K562 (cell line): ENCODE measurements at regions not wholly inside any gene's neighbourhood (a gene's known extent, or its start where the extent isn't known, plus 50 kb on each side); places are given as distances from the start of the nearest gene placed in this dataset.

Source experiments
- ATAC-seq: fragments of 200-7000 bp; cut with Tn5 transposase; 3 replicates; pipeline ENCODE4 v1.9.1; 2020; ENCODE audit warnings: moderate library complexity
- BruUV-seq: library from RNA; stranded (reverse); fragments of 400-500 nt; replicated peaks from 2 replicates; lab custom pipeline; 2021; lab: Mats Ljungman, UMichigan
- CTCF ChIA-PET: fragments of 300-600 bp; formaldehyde crosslinking; extraction: SDS; loops from one replicate; lab custom pipeline; 2021; ENCODE audit warnings: low intra/inter-chr PET ratio; lab: Yijun Ruan, JAX
- POLR2A ChIA-PET: fragments of 300-600, 350-650 bp; sonication (Branson Sonifier 250); formaldehyde crosslinking; extraction: SDS; loops from one replicate; lab custom pipeline; 2021; ENCODE audit warnings: antibody characterized with exemption, inconsistent platforms; lab: Yijun Ruan, JAX
- DNase-seq, 4 experiments: peaks; one replicate each; pipeline versions ENCODE4 v3.0.0 to v3.0.0-alpha.2; 2011 to 2018; ENCODE audit warnings: low spot score in 3 of 4, mixed read lengths in 3 of 4; ENCODE audit errors: extremely low read depth in 1 of 4
- FAIRE-seq: peaks from 2 replicates; lab custom pipeline; 2011; peaks lifted over from hg19 to GRCh38; lab: Jason Lieb, UNC
- H2AFZ ChIP-seq: 2 replicates; pipeline ENCODE4 v1.6.0; 2011; ENCODE audit warnings: low read depth, low read length, control low read depth, inconsistent platforms
- H3K27ac ChIP-seq: fragments of 200-600 bp; 3 replicates; pipeline ENCODE4 v1.8.0; 2011; ENCODE audit warnings: low read depth, mild to moderate bottlenecking, control low read depth, inconsistent platforms, low read length, moderate library complexity, mixed read lengths; ENCODE audit errors: extremely low read depth
- H3K27me3 ChIP-seq, 2 experiments: fragments of 300-600 bp in 1 of 2; 2 replicates in 1 of 2; 3 replicates in 1 of 2; pipeline versions ENCODE4 v1.6.0 to v1.8.0; 2011; ENCODE audit warnings: inconsistent platforms in 2 of 2, low read length in 2 of 2, mild to moderate bottlenecking in 1 of 2, mixed read lengths in 1 of 2, moderate library complexity in 1 of 2; ENCODE audit not compliant: control insufficient read depth in 2 of 2, insufficient read depth in 2 of 2
- H3K36me3 ChIP-seq: fragments of 300-600 bp; 3 replicates; pipeline ENCODE4 v1.8.0; 2011; ENCODE audit warnings: mild to moderate bottlenecking, low read length, inconsistent platforms; ENCODE audit not compliant: control insufficient read depth, insufficient read depth
- H3K4me1 ChIP-seq, 2 experiments: fragments of 200-600 bp in 1 of 2; replicated peaks in 1 of 2; 2 replicates in 1 of 2; 3 replicates in 1 of 2; pipeline versions ENCODE4 v1.5.1 to v1.8.0; 2011; ENCODE audit warnings: inconsistent platforms in 2 of 2, low read length in 2 of 2, mild to moderate bottlenecking in 1 of 2, mixed read lengths in 1 of 2, moderate library complexity in 1 of 2; ENCODE audit not compliant: control insufficient read depth in 2 of 2, insufficient read depth in 2 of 2
- H3K4me2 ChIP-seq: 2 replicates; pipeline ENCODE4 v1.6.1; 2011; ENCODE audit warnings: low read length, control low read depth, inconsistent platforms, mixed read lengths; ENCODE audit not compliant: insufficient read depth
- H3K4me3 ChIP-seq: fragments of 200-600 bp; sonication (generic), shearing (Covaris generic); 2 replicates; pipeline ENCODE4 v1.5.1; 2016; ENCODE audit warnings: control low read depth, inconsistent platforms
- H3K79me2 ChIP-seq: fragments of 200-600 bp; 3 replicates; pipeline ENCODE4 v1.8.0; 2011; ENCODE audit warnings: low read length, inconsistent platforms; ENCODE audit not compliant: control insufficient read depth, insufficient read depth
- H3K9ac ChIP-seq, 2 experiments: 2 replicates each; pipeline versions ENCODE4 v1.6.0 to v1.6.1; 2011; ENCODE audit warnings: low read depth in 2 of 2, low read length in 2 of 2, control low read depth in 1 of 2, inconsistent platforms in 1 of 2, mild to moderate bottlenecking in 1 of 2, mixed read lengths in 1 of 2; ENCODE audit not compliant: insufficient read depth in 1 of 2
- H3K9me1 ChIP-seq: one replicate; pipeline ENCODE4 v1.6.0; 2011; ENCODE audit warnings: inconsistent platforms, mild to moderate bottlenecking, low read length, moderate library complexity; ENCODE audit not compliant: control insufficient read depth, insufficient read depth
- H3K9me3 ChIP-seq: replicated peaks from 2 replicates; pipeline ENCODE4 v1.5.1; 2011; ENCODE audit warnings: low read depth, low read length, inconsistent platforms; ENCODE audit not compliant: control insufficient read depth, insufficient read depth
- H4K20me1 ChIP-seq: replicated peaks from 2 replicates; pipeline ENCODE4 v1.6.1; 2011; ENCODE audit warnings: low read length, inconsistent platforms, mixed read lengths; ENCODE audit not compliant: control insufficient read depth, insufficient read depth
- RUNX1 ChIP-seq: sonication (generic); IDR thresholded peaks from 2 replicates; pipeline ENCODE4 v1.6.1; 2016; ENCODE audit warnings: antibody characterized with exemption, low read depth
- SIN3A ChIP-seq, 2 experiments: fragments of 150-350 bp in 1 of 2; IDR thresholded peaks; 2 replicates each; pipeline ENCODE4 v1.6.1; 2011 to 2016; ENCODE audit warnings: borderline replicate concordance in 2 of 2, low read depth in 2 of 2, low read length in 2 of 2, mild to moderate bottlenecking in 2 of 2, moderate library complexity in 2 of 2; ENCODE audit not compliant: control insufficient read depth in 1 of 2
- ZBTB11 ChIP-seq, 3 experiments: fragments of 200-800 bp in 1 of 3; fragments of 250-450 bp in 1 of 3; fragments of 450-650 bp in 1 of 3; sonication (Bioruptor Pico) in 1 of 3; sonication (Bioruptor generic) in 1 of 3; formaldehyde crosslinking in 1 of 3; IDR thresholded peaks; 2 replicates each; pipeline versions ENCODE4 v1.6.1 to v1.8.0; 2016 to 2022; ENCODE audit warnings: mild to moderate bottlenecking in 2 of 3, missing genetic modification characterization in 2 of 3, missing compliant biosample characterization in 1 of 3, moderate library complexity in 1 of 3
- WGBS: fragments of 100-300 bp; shearing (Covaris generic); methylation state at CpG from one replicate; pipeline ENCODE4 v1.1.6; 2016; ENCODE audit warnings: low coverage, mixed read lengths; ENCODE audit not compliant: insufficient coverage; ENCODE audit errors: missing lambda C conversion rate; 5-methylcytosine and 5-hydroxymethylcytosine counted together
- in situ Hi-C: fragments of 300-500 bp; cut with MboI; formaldehyde crosslinking; loops from 4 replicates; pipeline ENCODE4 v1.15.0; 2018; ENCODE audit warnings: inconsistent platforms, mixed read lengths
- intact Hi-C: fragments of 100-400 bp; cut with micrococcal nuclease; formaldehyde crosslinking; loops from 2 replicates; pipeline ENCODE4 v1.14.2; 2022

- Histone ChIP-seq H3K4me1 (no peaks in the 10 kb centered on the region), H3K4me3 (no peak overlapping the region), H3K36me3 (no peaks in the 10 kb centered on the region), H2AFZ (no peak overlapping the region), H3K9me1 (no peaks in the 10 kb centered on the region), H3K27me3 (no peaks in the 10 kb centered on the region), H3K27ac (no peak overlapping the region), H3K9ac (no peak overlapping the region), H4K20me1 (no peaks in the 10 kb centered on the region)
- FAIRE-seq, result no peak
- CTCF ChIA-PET, result no interaction called here
- intact Hi-C loops, result no loop called here
- POLR2A ChIA-PET, result no interaction called here
- TF ChIP-seq SIN3A (IDR thresholded peaks at IDR 0.05; ENCODE audit: borderline replicate concordance in 2 of 2, control insufficient read depth in 1 of 2, low read depth in 2 of 2, low read length in 2 of 2) (no peak), ZBTB11 (CRISPR knock-in tag; IDR thresholded peaks at IDR 0.05) (no peak), RUNX1 (no peak)
- TF ChIP-seq, all 486 proteins: peak for 0
- DNase-seq (no peak), ATAC-seq (no peak)
- no peaks in the 10 kb centered on the region for H3K79me2 ChIP-seq
- no peaks in the 10 kb centered on the region for H3K9me3 ChIP-seq
- no peak overlapping the region for H3K4me2 ChIP-seq
- in situ Hi-C loops, result no loop called here
- no TSS peak for BruUV-seq
- WGBS, result 3% methylated on average over 6 of the region's 6 CpGs
Measured at GRCh38 chr12:128103152-128103551, 163.8 kb upstream of the TMEM132C start.
